Fibroblast of skin of left biceps (primary cell): ENCODE measurements at regions not wholly inside any gene's neighbourhood (a gene's known extent, or its start where the extent isn't known, plus 50 kb on each side); places are given as distances from the start of the nearest gene placed in this dataset.

ENCODE experiments used
- DNase-seq, 2 experiments: peaks; one replicate each; pipeline ENCODE4 v3.0.0-alpha.2; 2013; ENCODE audit warnings: low read depth in 2 of 2

DNA sequence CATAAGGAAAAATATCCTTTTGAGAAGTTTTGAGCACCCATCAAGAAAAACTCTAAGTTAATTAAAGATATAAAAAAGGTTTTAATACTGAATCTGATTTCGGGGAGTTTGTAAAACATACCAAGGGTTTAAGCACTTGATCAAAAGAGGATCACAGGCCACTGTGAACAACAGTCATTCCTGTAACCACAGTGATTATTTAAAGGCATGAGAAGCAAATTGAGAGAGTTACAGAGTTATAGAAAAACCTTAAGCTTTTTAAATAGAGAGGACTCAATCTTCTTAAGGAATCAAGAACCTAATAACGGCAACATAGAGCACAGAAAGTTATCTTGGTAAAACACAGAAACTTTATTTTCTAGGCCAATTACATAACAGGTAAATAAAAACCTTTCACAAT, 831.6 kb downstream of the C6orf118 start:
- no peak for DNase-seq

- no peak for DNase-seq
Observed at GRCh38 chr6:164477101-164477500, 832.3 kb downstream of the C6orf118 start.

GRCh38 chr6:164469276-164469949, 840.0 kb downstream of the C6orf118 start:
- no peak for DNase-seq

DNA sequence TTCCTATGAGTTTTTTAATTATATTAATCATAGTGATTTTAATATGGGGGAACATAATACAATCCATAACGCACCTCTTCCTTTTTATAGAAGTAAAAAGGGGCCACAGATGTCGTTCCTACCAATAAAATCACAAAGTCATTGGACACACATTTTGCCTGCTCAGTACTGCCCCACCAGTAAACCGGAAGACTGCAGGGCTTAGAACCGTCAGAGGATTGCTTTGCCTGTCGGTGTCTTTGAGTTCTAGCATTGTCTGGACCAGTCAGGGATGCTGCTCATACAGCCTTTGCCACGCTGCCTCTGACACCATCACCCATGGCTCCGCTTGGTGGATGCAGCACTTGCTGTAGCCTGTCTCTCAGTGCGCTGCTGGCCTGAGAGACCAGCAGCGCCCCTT, 853.6 kb downstream of the C6orf118 start:
- DNase-seq, result no peak

GRCh38 chr6:164453835-164454234, 855.6 kb downstream of the C6orf118 start:
- no peak for DNase-seq

- no peak for DNase-seq
Observed at GRCh38 chr6:164442572-164442971, 866.8 kb downstream of the C6orf118 start.

DNA sequence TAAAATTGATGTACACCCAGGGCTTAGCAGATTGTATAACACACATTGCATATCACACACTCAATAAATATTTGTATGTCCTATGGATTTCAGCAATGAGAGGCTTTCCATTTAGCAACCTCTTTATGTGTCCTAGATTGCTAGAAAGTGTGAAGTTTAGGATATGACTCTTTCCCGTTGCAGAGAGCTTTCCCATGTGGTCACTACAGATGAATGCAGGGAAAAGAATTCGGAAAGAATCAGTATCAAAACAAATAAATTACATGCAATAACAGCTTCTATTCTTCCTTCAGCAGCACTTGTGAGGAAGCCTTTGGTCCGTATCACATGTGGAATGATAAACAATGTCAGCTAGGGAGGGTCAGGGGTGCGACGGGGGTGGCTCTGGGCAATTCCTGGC, 870.1 kb downstream of the C6orf118 start:
- DNase-seq, result no peak

GRCh38 chr6:164436976-164437375, 872.4 kb downstream of the C6orf118 start:
- no peak for DNase-seq

DNA sequence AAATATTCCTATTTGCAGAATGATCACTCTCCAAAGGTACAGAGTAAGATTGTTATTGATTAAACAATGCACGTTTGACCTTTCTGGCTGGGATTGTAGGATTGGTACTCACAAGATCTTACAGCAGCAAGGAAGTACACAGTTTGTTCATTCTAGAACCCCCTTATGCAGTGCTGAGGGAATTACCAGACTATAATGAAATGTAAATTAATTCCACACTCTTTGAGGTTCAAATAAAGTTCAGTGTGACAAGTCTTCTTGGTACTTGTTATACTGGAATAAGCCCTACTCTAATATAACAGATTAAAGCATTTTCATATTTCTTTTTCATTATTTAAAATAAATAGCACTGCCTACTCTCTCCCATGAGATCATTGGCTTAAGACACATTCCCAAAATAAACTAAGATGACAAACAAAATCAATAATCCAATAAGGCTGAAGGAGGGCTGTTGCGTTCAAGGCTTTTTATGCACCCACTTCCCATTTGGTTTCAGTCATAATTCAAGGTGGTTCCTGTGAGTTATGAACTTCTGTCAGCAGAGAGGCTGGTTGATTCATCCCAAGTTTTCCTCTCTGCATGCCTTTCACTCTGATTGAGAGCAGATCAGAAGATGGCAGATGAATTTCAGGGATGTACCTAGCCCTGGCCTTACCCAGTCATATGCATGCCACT, 881.5 kb downstream of the C6orf118 start:
- no peak for DNase-seq

DNA sequence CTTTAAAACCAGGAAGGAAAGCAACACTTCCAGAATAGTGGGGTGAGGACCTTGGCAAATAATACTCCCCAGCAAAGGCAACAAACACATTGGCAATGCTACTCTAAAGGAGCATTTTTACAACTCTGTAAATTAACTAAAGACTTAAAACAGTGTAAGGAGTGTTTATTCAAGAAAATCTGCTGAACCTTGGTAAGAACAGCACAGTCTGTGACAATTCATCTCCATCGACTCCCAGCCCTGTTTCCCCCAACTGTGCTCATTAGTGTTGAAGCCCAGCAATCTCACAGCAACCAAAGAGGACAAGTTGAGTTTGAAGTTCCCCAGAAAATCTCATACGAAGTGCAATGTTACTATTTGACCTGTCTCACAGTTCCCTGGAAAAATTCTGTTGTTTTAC, 884.9 kb downstream of the C6orf118 start:
- DNase-seq, result no peak

- DNase-seq, result no peak
Observed at GRCh38 chr6:164419099-164419498, 890.3 kb downstream of the C6orf118 start.

DNA sequence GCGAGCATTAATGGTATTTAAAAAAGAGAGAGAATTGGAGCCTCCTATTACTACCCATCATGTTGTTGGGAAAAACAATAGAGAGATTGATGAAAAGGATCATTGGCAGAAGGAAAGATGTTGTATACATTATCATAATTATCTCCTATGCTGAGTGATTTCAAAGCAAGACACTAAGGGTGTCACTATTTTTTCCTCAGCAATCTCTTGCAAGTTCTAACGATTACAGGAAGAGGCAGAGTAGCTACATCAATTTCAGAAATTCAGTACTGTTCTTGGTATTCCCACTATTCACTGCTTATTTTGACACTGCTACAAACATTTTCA, 891.2 kb downstream of the C6orf118 start:
- no peak for DNase-seq

GRCh38 chr6:164417537-164418261, 891.7 kb downstream of the C6orf118 start:
- no peak for DNase-seq

DNA sequence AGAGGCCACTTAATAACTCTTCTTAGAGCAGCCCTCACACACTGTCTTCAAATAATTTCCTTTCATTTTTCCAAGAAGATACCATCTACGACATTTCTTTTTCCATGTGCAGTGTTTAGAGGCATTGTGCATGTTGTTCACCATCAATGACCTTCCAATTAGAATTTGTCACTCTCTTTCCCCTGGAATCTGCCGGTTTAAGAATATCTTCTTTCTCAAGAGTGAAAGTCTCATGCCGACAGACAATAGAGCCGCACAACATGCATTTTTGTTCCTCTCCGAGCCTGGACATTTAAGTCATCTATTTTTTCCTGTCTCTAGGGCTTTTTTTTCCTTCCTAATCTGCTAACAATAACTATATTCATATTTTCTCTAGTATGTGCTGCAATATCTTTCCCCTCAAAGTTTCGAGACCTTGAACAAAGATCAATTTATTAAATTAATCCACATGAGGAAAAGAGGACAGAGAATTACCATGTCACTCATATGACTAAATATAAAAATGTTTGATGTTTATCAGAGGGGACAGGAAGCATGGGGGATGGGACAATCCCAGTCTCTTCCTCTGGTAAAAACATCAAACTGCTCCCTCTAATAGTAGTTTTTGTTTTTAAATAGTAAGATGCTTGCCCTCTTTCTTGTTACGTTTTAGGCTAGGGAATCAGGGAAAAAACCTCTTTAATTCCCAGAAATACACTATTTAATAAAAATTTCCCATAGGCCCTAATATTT, 893.4 kb downstream of the C6orf118 start:
- DNase-seq, result no peak

- no peak for DNase-seq
Observed at GRCh38 chr6:164414695-164415094, 894.7 kb downstream of the C6orf118 start.

DNA sequence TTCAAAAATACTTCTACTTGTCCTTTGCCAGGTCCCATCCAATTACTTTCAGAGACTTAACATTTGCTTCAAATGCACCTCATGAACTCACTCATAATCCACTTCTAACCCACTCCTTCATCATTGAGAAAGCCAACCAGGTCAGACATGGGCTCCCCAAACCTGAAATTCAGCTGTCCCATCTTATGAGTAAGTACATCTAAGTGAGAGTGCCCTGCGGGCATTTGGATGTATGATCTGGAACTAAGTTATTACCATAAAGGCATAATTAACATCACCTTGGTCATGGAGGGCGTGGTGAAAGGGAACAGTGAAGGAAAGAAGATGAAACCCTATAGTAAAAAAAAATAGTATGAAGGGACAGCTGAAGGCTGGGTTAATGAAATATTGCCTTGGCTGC, 896.8 kb downstream of the C6orf118 start:
- no peak for DNase-seq

GRCh38 chr6:164410017-164410416, 899.4 kb downstream of the C6orf118 start:
- no peak for DNase-seq

DNA sequence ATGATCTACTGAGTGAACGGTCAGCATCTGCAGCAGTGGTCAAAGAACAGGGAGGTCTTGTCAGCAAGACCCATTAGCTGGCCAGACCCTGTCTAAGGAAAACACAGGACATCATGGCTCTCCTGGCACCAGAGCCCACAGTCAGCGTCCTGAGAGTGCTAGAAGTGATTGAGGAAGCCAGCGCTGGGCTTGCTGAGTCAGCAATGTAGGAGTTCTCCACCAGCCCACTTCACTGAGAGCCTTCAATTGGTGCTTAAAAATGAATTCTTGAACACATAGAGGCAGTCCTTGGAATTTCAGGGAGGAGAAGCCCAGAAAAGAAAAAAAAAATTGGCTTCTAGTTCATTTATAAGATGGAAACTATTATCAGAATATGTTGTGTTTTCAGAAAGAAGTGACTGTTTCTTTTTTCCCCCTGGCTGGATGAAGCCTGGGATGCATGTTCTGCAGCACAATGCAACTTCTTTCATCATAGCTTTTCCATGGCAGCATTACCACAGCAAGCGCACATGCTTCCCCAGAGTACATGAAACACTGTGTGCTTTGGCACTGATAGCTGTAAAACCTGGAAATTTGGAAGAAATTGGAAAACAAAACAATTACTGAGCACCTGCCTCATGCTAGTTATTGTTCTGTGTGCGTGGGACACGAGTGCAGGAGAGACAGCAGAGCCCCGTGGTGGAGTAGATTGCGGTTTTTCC, 899.9 kb downstream of the C6orf118 start:
- no peak for DNase-seq

- no peak for DNase-seq
Observed at GRCh38 chr6:164408868-164409267, 900.5 kb downstream of the C6orf118 start.

- no peak for DNase-seq
Observed at GRCh38 chr6:164404812-164405488, 904.5 kb downstream of the C6orf118 start.

DNA sequence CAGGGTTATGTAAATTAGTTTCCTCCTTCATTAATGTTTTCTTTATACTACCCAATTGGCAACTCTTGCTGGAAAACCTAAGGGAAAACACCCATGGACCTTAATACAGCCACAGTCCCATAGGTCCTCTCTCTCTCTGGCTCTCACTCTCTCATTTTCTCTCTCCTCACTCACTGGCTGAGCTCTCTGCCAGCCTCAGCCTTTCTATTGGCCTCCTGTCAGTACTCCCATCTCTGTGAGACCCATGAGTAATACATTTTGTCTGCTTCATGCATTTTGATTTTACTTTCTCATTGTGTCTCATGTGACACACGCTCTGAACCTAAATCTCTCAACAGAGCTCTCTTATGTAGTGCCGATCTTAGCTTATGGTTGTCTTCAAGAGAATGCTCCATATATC, 907.5 kb downstream of the C6orf118 start:
- no peak for DNase-seq
